GM19324 (cell line): ENCODE measurements at regions not wholly inside any gene's neighbourhood (a gene's known extent, or its start where the extent isn't known, plus 50 kb on each side); places are given as distances from the start of the nearest gene placed in this dataset.
"Not testable (repeated sequence)": the region's sequence is repeated elsewhere in the genome, so short reads cannot be mapped to it uniquely, and the experiment has no call there.

ENCODE experiments used
- ATAC-seq: cut with Tn5 transposase; IDR thresholded peaks from one replicate; pipeline ENCODE4 v1.9.1; 2021; ENCODE audit warnings: mild to moderate bottlenecking, moderate library complexity; ENCODE audit not compliant: unreplicated experiment, low FRiP score

GRCh38 chrX:5324546-5324945 is 904.1 kb downstream of the NLGN4X start:
- no peak for ATAC-seq

GRCh38 chrX:5314148-5314547 is 914.5 kb downstream of the NLGN4X start:
- ATAC-seq: no peak

GRCh38 chrX:5307416-5307815 is 921.3 kb downstream of the NLGN4X start:
- no peak for ATAC-seq

GRCh38 chrX:5306654-5307121 is 922.0 kb downstream of the NLGN4X start:
- no peak for ATAC-seq

- ATAC-seq: no peak
Observed at GRCh38 chrX:5305452-5305851, 923.2 kb downstream of the NLGN4X start.

GRCh38 chrX:5295004-5295403 is 933.7 kb downstream of the NLGN4X start:
- no peak for ATAC-seq

GRCh38 chrX:5290635-5291034 is 938.0 kb downstream of the NLGN4X start:
- no peak for ATAC-seq

GRCh38 chrX:5289949-5290348 is 938.7 kb downstream of the NLGN4X start:
- not testable (repeated sequence) for ATAC-seq

GRCh38 chrX:5278908-5279307 is 949.8 kb downstream of the NLGN4X start:
- no peak for ATAC-seq

GRCh38 chrX:5265324-5265850 is 963.3 kb downstream of the NLGN4X start:
- ATAC-seq: no peak

GRCh38 chrX:5250106-5250505 is 978.6 kb downstream of the NLGN4X start:
- no peak for ATAC-seq

GRCh38 chrX:5242091-5242790 is 986.4 kb downstream of the NLGN4X start:
- ATAC-seq: no peak

- no peak for ATAC-seq
Observed at GRCh38 chrX:5236749-5237148, 991.9 kb downstream of the NLGN4X start.

GRCh38 chrX:5236096-5236495 is 992.6 kb downstream of the NLGN4X start:
- no peak for ATAC-seq

- ATAC-seq: no peak
Observed at GRCh38 chrX:5233830-5234229, 994.8 kb downstream of the NLGN4X start.

- no peak for ATAC-seq
Observed at GRCh38 chrX:5220421-5220820, 1008.2 kb downstream of the NLGN4X start.

- ATAC-seq: no peak
Observed at GRCh38 chrX:5194806-5195205, 1033.9 kb downstream of the NLGN4X start.

GRCh38 chrX:5180135-5180741 is 1048.4 kb downstream of the NLGN4X start:
- no peak for ATAC-seq

- no peak for ATAC-seq
Observed at GRCh38 chrX:5176766-5177165, 1051.9 kb downstream of the NLGN4X start.

GRCh38 chrX:5163663-5164062 is 1065.0 kb downstream of the NLGN4X start:
- ATAC-seq: no peak

- ATAC-seq: no peak
Observed at GRCh38 chrX:5155301-5155700, 1073.4 kb downstream of the NLGN4X start.

- no peak for ATAC-seq
Observed at GRCh38 chrX:5145957-5146356, 1082.7 kb downstream of the NLGN4X start.
